Calu3 (cell line): ENCODE measurements at regions not wholly inside any gene's neighbourhood (a gene's known extent, or its start where the extent isn't known, plus 50 kb on each side); places are given as distances from the start of the nearest gene placed in this dataset.

Source experiments
- BruUV-seq: library from RNA; stranded (reverse); fragments of 400-500 nt; replicated peaks from 2 replicates; lab custom pipeline; 2021; lab: Mats Ljungman, UMichigan
- CTCF ChIA-PET: fragments of 300-600 bp; sonication (Branson Sonifier 250); formaldehyde crosslinking; loops from one replicate; lab custom pipeline; 2022; ENCODE audit warnings: antibody characterized with exemption; lab: Charles Lee
- DNase-seq: peaks from one replicate; pipeline ENCODE4 v3.0.0; 2022
- H3K27ac Mint-ChIP-seq: one replicate; pipeline ENCODE4 v1.8.0; 2022; ENCODE audit warnings: mixed read lengths; ENCODE audit not compliant: unreplicated experiment
- H3K27me3 Mint-ChIP-seq: one replicate; pipeline ENCODE4 v1.8.0; 2022; ENCODE audit warnings: mixed read lengths; ENCODE audit not compliant: unreplicated experiment
- H3K36me3 Mint-ChIP-seq: one replicate; pipeline ENCODE4 v1.8.0; 2022; ENCODE audit warnings: mild to moderate bottlenecking, moderate library complexity, mixed read lengths; ENCODE audit not compliant: insufficient read depth, unreplicated experiment
- H3K4me1 Mint-ChIP-seq: one replicate; pipeline ENCODE4 v1.8.0; 2022; ENCODE audit warnings: mild to moderate bottlenecking, low read depth, mixed read lengths; ENCODE audit not compliant: unreplicated experiment
- H3K4me3 Mint-ChIP-seq: one replicate; pipeline ENCODE4 v1.8.0; 2022; ENCODE audit warnings: mild to moderate bottlenecking, low read depth, moderate library complexity, mixed read lengths; ENCODE audit not compliant: unreplicated experiment
- H3K9me3 Mint-ChIP-seq: one replicate; pipeline ENCODE4 v1.8.0; 2022; ENCODE audit warnings: low read depth, mixed read lengths; ENCODE audit not compliant: unreplicated experiment
- CTCF ChIP-seq: fragments of 200-600 bp; IDR thresholded peaks from one replicate; pipeline ENCODE4 v1.8.0; 2022; ENCODE audit warnings: antibody characterized with exemption; ENCODE audit not compliant: unreplicated experiment
- intact Hi-C: fragments of 100-400 bp; cut with micrococcal nuclease; formaldehyde crosslinking; loops from one replicate; pipeline ENCODE4 v1.10.0; 2022; ENCODE audit not compliant: unreplicated experiment

- Mint-ChIP-seq H3K9me3 (no peaks in the 10 kb centered on the region), H3K27ac (no peak overlapping the region), H3K36me3 (no peaks in the 10 kb centered on the region), H3K4me3 (no peak overlapping the region), H3K4me1 (peaks cover under 1% of the 10 kb centered on the region), H3K27me3 (no peaks in the 10 kb centered on the region)
- no peak for DNase-seq
- BruUV-seq: no TSS peak
- no peak for TF ChIP-seq CTCF
- intact Hi-C loops: no loop called here
- CTCF ChIA-PET: no interaction called here
Measured at GRCh38 chr18:30004965-30005364, 1037.6 kb downstream of the DSC3 start.

- no peaks in the 10 kb centered on the region for H3K36me3 Mint-ChIP-seq
- BruUV-seq: no TSS peak
- TF ChIP-seq CTCF: no peak
- H3K9me3 Mint-ChIP-seq: no peaks in the 10 kb centered on the region
- H3K4me3 Mint-ChIP-seq: no peak overlapping the region
- DNase-seq: no peak
- no peaks in the 10 kb centered on the region for H3K27me3 Mint-ChIP-seq
- no peak overlapping the region for H3K27ac Mint-ChIP-seq
- intact Hi-C loops: no loop called here
- CTCF ChIA-PET: no interaction called here
- no peaks in the 10 kb centered on the region for H3K4me1 Mint-ChIP-seq
Measured at GRCh38 chr18:29982218-29982617, 1060.3 kb downstream of the DSC3 start.

GRCh38 chr18:29979881-29980280 is 1062.7 kb downstream of the DSC3 start:
- no TSS peak for BruUV-seq
- TF ChIP-seq CTCF: no peak
- no peak for DNase-seq
- H3K4me3 Mint-ChIP-seq: no peak overlapping the region
- CTCF ChIA-PET: no interaction called here
- H3K27ac Mint-ChIP-seq: no peak overlapping the region
- H3K9me3 Mint-ChIP-seq: no peaks in the 10 kb centered on the region
- H3K4me1 Mint-ChIP-seq: no peaks in the 10 kb centered on the region
- intact Hi-C loops: no loop called here
- H3K36me3 Mint-ChIP-seq: no peaks in the 10 kb centered on the region
- H3K27me3 Mint-ChIP-seq: no peaks in the 10 kb centered on the region

- no peak overlapping the region for H3K27ac Mint-ChIP-seq
Measured at GRCh38 chr18:29969876-29970275, 1072.7 kb downstream of the DSC3 start.

More at GRCh38 chr18:29969876-29970275, 1072.7 kb downstream of the DSC3 start:
- CTCF ChIA-PET: no interaction called here
- H3K4me1 Mint-ChIP-seq: no peaks in the 10 kb centered on the region
- H3K9me3 Mint-ChIP-seq: peaks cover 2% of the 10 kb centered on the region
- no TSS peak for BruUV-seq
- H3K36me3 Mint-ChIP-seq: no peaks in the 10 kb centered on the region
- intact Hi-C loops: no loop called here
- no peak overlapping the region for H3K4me3 Mint-ChIP-seq
- no peak for TF ChIP-seq CTCF
- no peaks in the 10 kb centered on the region for H3K27me3 Mint-ChIP-seq
- DNase-seq: no peak
